HK-2 (cell line): ENCODE measurements at regions not wholly inside any gene's neighbourhood (a gene's known extent, or its start where the extent isn't known, plus 50 kb on each side); places are given as distances from the start of the nearest gene placed in this dataset.
"Not testable (repeated sequence)": the region's sequence is repeated elsewhere in the genome, so short reads cannot be mapped to it uniquely, and the experiment has no call there.

ENCODE experiments used
- DNase-seq: peaks from one replicate; pipeline ENCODE4 v3.0.0-alpha.2; 2018; ENCODE audit not compliant: unreplicated experiment

GRCh38 chr13:34695063-34695462 is 247.0 kb upstream of the NBEA start:
- DNase-seq = no peak

GRCh38 chr13:34696296-34696695 is 245.8 kb upstream of the NBEA start:
- DNase-seq = no peak

GRCh38 chr13:34696741-34697140 is 245.3 kb upstream of the NBEA start:
- no peak for DNase-seq

- DNase-seq = no peak
Measured at GRCh38 chr13:34698945-34699344, 243.1 kb upstream of the NBEA start.

GRCh38 chr13:34700155-34700554 is 241.9 kb upstream of the NBEA start:
- no peak for DNase-seq

- no peak for DNase-seq
Measured at GRCh38 chr13:34701919-34702318, 240.2 kb upstream of the NBEA start.

- DNase-seq = no peak
Measured at GRCh38 chr13:34708566-34709313, 233.3 kb upstream of the NBEA start.

GRCh38 chr13:34719060-34719875 is 222.8 kb upstream of the NBEA start:
- DNase-seq = no peak

GRCh38 chr13:34720618-34721017 is 221.5 kb upstream of the NBEA start:
- DNase-seq = no peak

- no peak for DNase-seq
Measured at GRCh38 chr13:34721631-34722595, 220.2 kb upstream of the NBEA start.

- no peak for DNase-seq
Measured at GRCh38 chr13:34722922-34723321, 219.1 kb upstream of the NBEA start.

GRCh38 chr13:34730961-34731360 is 211.1 kb upstream of the NBEA start:
- DNase-seq = no peak

GRCh38 chr13:34731486-34731885 is 210.6 kb upstream of the NBEA start:
- no peak for DNase-seq

GRCh38 chr13:34733721-34734120 is 208.3 kb upstream of the NBEA start:
- no peak for DNase-seq

- no peak for DNase-seq
Measured at GRCh38 chr13:34734932-34735331, 207.1 kb upstream of the NBEA start.

- no peak for DNase-seq
Measured at GRCh38 chr13:34738254-34738992, 203.6 kb upstream of the NBEA start.

- not testable (repeated sequence) for DNase-seq
Measured at GRCh38 chr13:34747056-34747455, 195.0 kb upstream of the NBEA start.

GRCh38 chr13:34747507-34747906 is 194.6 kb upstream of the NBEA start:
- DNase-seq = no peak

- DNase-seq = no peak
Measured at GRCh38 chr13:34748073-34748472, 194.0 kb upstream of the NBEA start.

- no peak for DNase-seq
Measured at GRCh38 chr13:34748596-34748995, 193.5 kb upstream of the NBEA start.

- DNase-seq = no peak
Measured at GRCh38 chr13:34749046-34749445, 193.0 kb upstream of the NBEA start.
